Coronary artery (tissue), 2 donors: ENCODE measurements at regions not wholly inside any gene's neighbourhood (a gene's known extent, or its start where the extent isn't known, plus 50 kb on each side); places are given as distances from the start of the nearest gene placed in this dataset.
A peak's percentile ranks its signal among the peaks of the same experiment; 100 is the strongest.

Experiments used
- DNase-seq: peaks from one replicate; pipeline ENCODE4 v3.0.0-alpha.2; 2017; ENCODE audit warnings: low spot score
- H3K27ac ChIP-seq, 2 donors: fragments of 200-600 bp; sonication (generic); one replicate each; pipeline ENCODE4 v1.5.1; 2016 to 2019
- H3K4me3 ChIP-seq: fragments of 200-600 bp; sonication (generic); 2 replicates; pipeline ENCODE4 v1.5.1; 2016; ENCODE audit warnings: mild to moderate bottlenecking, moderate library complexity
- CTCF ChIP-seq: fragments of 200-600 bp; sonication (generic); IDR thresholded peaks from one replicate; pipeline ENCODE4 v1.5.1; 2019; ENCODE audit warnings: antibody characterized with exemption

- no peak overlapping the region for H3K4me3 ChIP-seq
- H3K27ac ChIP-seq: no peak overlapping the region
- no peak for DNase-seq
- no peak for TF ChIP-seq CTCF
Measured at GRCh38 chr2:103153580-103154284, 391.9 kb downstream of the TMEM182 start.

GRCh38 chr2:103155308-103155707 lies 393.5 kb downstream of the TMEM182 start:
- no peak overlapping the region for H3K4me3 ChIP-seq
- DNase-seq: no peak
- no peak for TF ChIP-seq CTCF
- no peak overlapping the region for H3K27ac ChIP-seq

GRCh38 chr2:103159018-103159417 lies 397.2 kb downstream of the TMEM182 start:
- no peak for DNase-seq
- H3K27ac ChIP-seq: no peak overlapping the region
- no peak overlapping the region for H3K4me3 ChIP-seq
- no peak for TF ChIP-seq CTCF

GRCh38 chr2:103161456-103162289 lies 399.8 kb downstream of the TMEM182 start:
- no peak for DNase-seq
- Histone ChIP-seq H3K27ac (no peak overlapping the region), H3K4me3 (no peak overlapping the region)
- peak; percentile 44 for TF ChIP-seq CTCF

- no peak for DNase-seq
- no peak overlapping the region for H3K4me3 ChIP-seq
- no peak for TF ChIP-seq CTCF
- H3K27ac ChIP-seq: no peak overlapping the region
Measured at GRCh38 chr2:103164748-103165147, 402.9 kb downstream of the TMEM182 start.

- DNase-seq: no peak
- Histone ChIP-seq H3K4me3 (no peak overlapping the region), H3K27ac (no peak overlapping the region)
- no peak for TF ChIP-seq CTCF
Measured at GRCh38 chr2:103165836-103166235, 404.0 kb downstream of the TMEM182 start.
